ENCODE measurements at regions not wholly inside any gene's neighbourhood (a gene's known extent, or its start where the extent isn't known, plus 50 kb on each side); places are given as distances from the start of the nearest gene placed in this dataset.

DNA sequence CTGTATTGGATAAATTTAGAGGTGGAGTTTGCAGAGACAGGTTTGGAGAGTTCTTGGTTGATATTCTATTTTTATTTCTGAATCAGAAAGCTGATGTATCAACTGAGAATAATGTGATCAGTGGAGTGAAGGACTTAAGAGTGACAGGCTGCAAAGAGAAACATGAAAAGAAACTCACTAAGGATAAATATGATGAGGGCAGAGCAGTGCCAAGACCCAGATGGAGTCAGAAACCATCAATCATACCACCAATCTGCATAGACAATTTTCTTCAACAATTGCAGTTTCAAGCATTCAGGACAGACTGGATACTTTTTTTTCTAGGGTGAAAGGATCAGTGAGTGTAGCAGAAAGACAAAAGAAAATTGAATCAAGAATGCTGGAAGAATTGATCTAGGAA is 226.7 kb upstream of the NAV3 start:
- no peak for DNase-seq
- intact Hi-C loops (cut with DNase I) = no loop called here
- H3K36me3 ChIP-seq (ENCODE audit: insufficient read depth in 1 of 2, low read depth in 1 of 2) = no peaks in the 10 kb centered on the region
- H3K4me3 ChIP-seq = no peak overlapping the region
- ATAC-seq = no peak
- H3K4me1 ChIP-seq = no peaks in the 10 kb centered on the region
- H3K27me3 ChIP-seq (ENCODE audit: insufficient read depth in 3 of 3, low read length in 2 of 3) = no peaks in the 10 kb centered on the region
- no peaks in the 10 kb centered on the region for H3K9me3 ChIP-seq
- H3K27ac ChIP-seq = no peak overlapping the region
- TF ChIP-seq, protein P1, sequence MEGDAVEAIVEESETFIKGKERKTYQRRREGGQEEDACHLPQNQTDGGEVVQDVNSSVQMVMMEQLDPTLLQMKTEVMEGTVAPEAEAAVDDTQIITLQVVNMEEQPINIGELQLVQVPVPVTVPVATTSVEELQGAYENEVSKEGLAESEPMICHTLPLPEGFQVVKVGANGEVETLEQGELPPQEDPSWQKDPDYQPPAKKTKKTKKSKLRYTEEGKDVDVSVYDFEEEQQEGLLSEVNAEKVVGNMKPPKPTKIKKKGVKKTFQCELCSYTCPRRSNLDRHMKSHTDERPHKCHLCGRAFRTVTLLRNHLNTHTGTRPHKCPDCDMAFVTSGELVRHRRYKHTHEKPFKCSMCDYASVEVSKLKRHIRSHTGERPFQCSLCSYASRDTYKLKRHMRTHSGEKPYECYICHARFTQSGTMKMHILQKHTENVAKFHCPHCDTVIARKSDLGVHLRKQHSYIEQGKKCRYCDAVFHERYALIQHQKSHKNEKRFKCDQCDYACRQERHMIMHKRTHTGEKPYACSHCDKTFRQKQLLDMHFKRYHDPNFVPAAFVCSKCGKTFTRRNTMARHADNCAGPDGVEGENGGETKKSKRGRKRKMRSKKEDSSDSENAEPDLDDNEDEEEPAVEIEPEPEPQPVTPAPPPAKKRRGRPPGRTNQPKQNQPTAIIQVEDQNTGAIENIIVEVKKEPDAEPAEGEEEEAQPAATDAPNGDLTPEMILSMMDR (IDR thresholded peaks at IDR 0.05) = no peak

DNA sequence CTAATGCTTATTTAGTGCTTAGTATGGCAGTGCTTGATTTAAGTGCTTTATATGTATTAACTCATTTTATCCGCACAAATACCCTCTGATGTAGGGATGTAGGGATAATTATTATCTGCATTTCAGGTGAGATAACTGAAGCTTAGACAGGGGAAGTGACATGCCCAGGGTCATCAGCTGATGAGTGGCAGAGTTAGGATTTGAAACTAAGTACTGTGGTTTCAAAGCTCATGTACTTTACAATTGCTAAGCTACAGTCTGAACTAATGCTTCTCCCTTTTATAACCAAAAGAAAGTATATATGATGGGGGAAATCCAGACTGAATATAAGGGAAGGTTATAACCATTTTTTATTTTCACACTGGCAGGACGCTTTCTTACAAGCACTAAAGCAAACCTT is 229.6 kb upstream of the NAV3 start:
- no peak overlapping the region for H3K27ac ChIP-seq
- H3K36me3 ChIP-seq (ENCODE audit: insufficient read depth in 1 of 2, low read depth in 1 of 2) = no peaks in the 10 kb centered on the region
- no peaks in the 10 kb centered on the region for H3K27me3 ChIP-seq (ENCODE audit: insufficient read depth in 3 of 3, low read length in 2 of 3)
- TF ChIP-seq, protein P1 (IDR thresholded peaks at IDR 0.05) = no peak
- WGBS, 3 donors = 96 to 98% (median 97%) methylated on average over 2 of the region's 2 CpGs
- no peak for ATAC-seq
- no peak for DNase-seq
- intact Hi-C loops (cut with DNase I) = no loop called here
- no peak overlapping the region for H3K4me3 ChIP-seq
- H3K9me3 ChIP-seq = no peaks in the 10 kb centered on the region
- H3K4me1 ChIP-seq = no peaks in the 10 kb centered on the region

DNA sequence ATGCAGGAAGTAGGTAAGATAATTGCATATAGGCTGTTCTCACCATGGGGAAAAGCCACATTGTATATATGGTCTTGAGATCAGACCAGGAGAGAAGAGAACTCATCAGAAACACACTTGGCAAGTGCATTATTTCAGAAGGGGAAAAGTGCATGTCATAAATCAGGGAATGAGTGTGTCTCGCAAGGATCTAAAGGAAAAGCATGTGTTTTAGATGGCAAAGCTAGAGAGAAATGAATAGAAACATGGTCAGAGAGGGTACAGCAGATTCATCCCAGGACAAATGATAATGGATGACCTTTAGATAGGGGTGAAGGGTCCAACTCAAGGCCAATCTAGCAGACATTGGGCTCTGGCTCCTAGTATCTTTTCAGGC is 230.2 kb upstream of the NAV3 start:
- intact Hi-C loops (cut with DNase I) = no loop called here
- TF ChIP-seq, protein P1 (IDR thresholded peaks at IDR 0.05) = no peak
- ATAC-seq (no peak), DNase-seq (no peak)
- Histone ChIP-seq H3K27ac (no peak overlapping the region), H3K9me3 (no peaks in the 10 kb centered on the region), H3K27me3 (ENCODE audit: insufficient read depth in 3 of 3, low read length in 2 of 3) (no peaks in the 10 kb centered on the region), H3K4me3 (no peak overlapping the region), H3K36me3 (ENCODE audit: insufficient read depth in 1 of 2, low read depth in 1 of 2) (no peaks in the 10 kb centered on the region), H3K4me1 (no peaks in the 10 kb centered on the region)
- WGBS, 3 donors = 82 to 88% (median 82%) methylated on average over 1 of the region's 1 CpG

DNA sequence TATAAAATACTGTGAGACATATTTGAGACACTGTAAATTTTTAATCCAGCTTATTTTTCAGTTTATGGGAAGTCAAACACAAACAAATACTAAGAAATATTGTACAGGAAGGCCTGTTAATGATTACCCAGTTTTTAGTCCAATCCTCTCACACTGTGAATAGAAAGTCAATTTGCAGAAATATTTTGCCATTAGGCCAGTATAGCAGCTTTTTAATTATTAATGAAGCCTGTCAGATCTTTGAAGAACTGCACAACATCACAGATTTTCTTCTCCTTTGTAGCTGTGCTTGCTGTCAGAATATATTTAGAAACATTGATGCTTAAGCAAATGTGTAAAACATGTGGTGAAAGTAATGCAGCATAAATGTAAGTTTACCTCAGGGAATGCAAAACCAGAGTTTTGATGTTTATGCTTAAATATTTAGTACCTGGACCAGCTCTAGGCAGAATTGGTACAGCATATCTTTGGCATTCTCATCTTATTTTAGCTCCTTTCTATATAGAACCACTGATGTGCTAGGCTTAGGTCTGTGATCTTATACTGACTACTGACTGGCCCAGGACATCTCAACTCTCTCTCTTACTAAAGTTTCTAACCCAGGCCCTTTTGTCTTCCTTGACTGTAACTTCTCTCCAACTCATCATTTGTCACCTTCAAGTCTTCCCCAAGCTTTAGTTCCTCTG is 230.8 kb upstream of the NAV3 start:
- Histone ChIP-seq H3K4me1 (no peaks in the 10 kb centered on the region), H3K9me3 (no peaks in the 10 kb centered on the region), H3K27me3 (ENCODE audit: insufficient read depth in 3 of 3, low read length in 2 of 3) (no peaks in the 10 kb centered on the region), H3K27ac (no peak overlapping the region), H3K4me3 (no peak overlapping the region), H3K36me3 (ENCODE audit: insufficient read depth in 1 of 2, low read depth in 1 of 2) (no peaks in the 10 kb centered on the region)
- ATAC-seq (no peak), DNase-seq (no peak)
- TF ChIP-seq, protein P1 (IDR thresholded peaks at IDR 0.05) = no peak
- intact Hi-C loops (cut with DNase I) = no loop called here

DNA sequence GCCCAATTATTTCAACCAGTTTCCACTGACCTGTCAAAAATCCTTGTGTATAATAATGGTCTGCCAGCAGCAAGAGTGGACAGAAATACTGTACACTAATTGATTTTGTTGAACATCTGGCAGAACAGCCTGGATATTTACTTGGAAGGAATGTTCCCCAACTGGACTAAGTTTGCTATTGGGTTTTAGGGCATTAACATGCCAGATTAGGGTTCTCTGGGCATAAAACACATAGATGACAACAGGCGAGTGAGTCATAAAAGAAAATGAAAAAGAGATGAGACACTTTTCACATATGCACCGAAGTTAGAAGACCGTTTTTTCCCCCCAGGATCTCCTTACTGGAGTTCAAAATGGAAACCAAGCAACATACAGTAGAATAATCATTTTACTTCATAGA is 236.3 kb upstream of the NAV3 start:
- no peak for ATAC-seq

More for the DNA sequence above, 236.3 kb upstream of the NAV3 start:
- no peak overlapping the region for H3K4me3 ChIP-seq
- H3K36me3 ChIP-seq (ENCODE audit: insufficient read depth in 1 of 2, low read depth in 1 of 2) = no peaks in the 10 kb centered on the region
- WGBS, 3 donors = 36 to 70% (median 46%) methylated on average over 3 of the region's 3 CpGs
- no peaks in the 10 kb centered on the region for H3K9me3 ChIP-seq
- TF ChIP-seq, protein P1 (IDR thresholded peaks at IDR 0.05) = no peak
- H3K4me1 ChIP-seq = no peaks in the 10 kb centered on the region
- H3K27ac ChIP-seq = no peak overlapping the region
- no peak for DNase-seq
- H3K27me3 ChIP-seq (ENCODE audit: insufficient read depth in 3 of 3, low read length in 2 of 3) = no peaks in the 10 kb centered on the region
- intact Hi-C loops (cut with DNase I) = no loop called here

Data from psoas muscle (tissue), 7 donors.